Hematopoietic multipotent progenitor cell treated with erythropoietin and hydrocortisone succinate and interleukin-3 and kit ligand, for 6 days (in vitro differentiated cells): ENCODE measurements at regions not wholly inside any gene's neighbourhood (a gene's known extent, or its start where the extent isn't known, plus 50 kb on each side); places are given as distances from the start of the nearest gene placed in this dataset.

Experiments used
- DNase-seq: peaks from one replicate; pipeline ENCODE4 v3.0.0-alpha.2; 2015

GRCh38 chr5:52419357-52419756, 368.4 kb upstream of the ITGA1 start:
- no peak for DNase-seq

GRCh38 chr5:52427615-52428014, 360.1 kb upstream of the ITGA1 start:
- DNase-seq, result no peak

- DNase-seq, result no peak
These were observed 358.7 kb upstream of the ITGA1 start for GRCh38 chr5:52428977-52429489.

- DNase-seq, result no peak
These were observed 345.9 kb upstream of the ITGA1 start for GRCh38 chr5:52441768-52442167.

GRCh38 chr5:52443187-52443586, 344.5 kb upstream of the ITGA1 start:
- no peak for DNase-seq

- no peak for DNase-seq
These were observed 339.6 kb upstream of the ITGA1 start for GRCh38 chr5:52448111-52448510.

- DNase-seq, result no peak
These were observed 338.2 kb upstream of the ITGA1 start for GRCh38 chr5:52449516-52449915.

- no peak for DNase-seq
These were observed 335.6 kb upstream of the ITGA1 start for GRCh38 chr5:52452098-52452497.

- no peak for DNase-seq
These were observed 334.5 kb upstream of the ITGA1 start for GRCh38 chr5:52453176-52453575.

- no peak for DNase-seq
These were observed 331.8 kb upstream of the ITGA1 start for GRCh38 chr5:52455920-52456319.

- no peak for DNase-seq
These were observed 329.9 kb upstream of the ITGA1 start for GRCh38 chr5:52457810-52458209.

- DNase-seq, result no peak
These were observed 321.6 kb upstream of the ITGA1 start for GRCh38 chr5:52466113-52466512.

- DNase-seq, result no peak
These were observed 320.8 kb upstream of the ITGA1 start for GRCh38 chr5:52466749-52467520.

- DNase-seq, result no peak
These were observed 318.7 kb upstream of the ITGA1 start for GRCh38 chr5:52468976-52469375.

- DNase-seq, result no peak
These were observed 318.3 kb upstream of the ITGA1 start for GRCh38 chr5:52469420-52469819.

GRCh38 chr5:52469835-52470234, 317.9 kb upstream of the ITGA1 start:
- peak; percentile 14 for DNase-seq

- DNase-seq, result no peak
These were observed 311.4 kb upstream of the ITGA1 start for GRCh38 chr5:52476346-52476745.

- DNase-seq, result no peak
These were observed 306.5 kb upstream of the ITGA1 start for GRCh38 chr5:52481201-52481600.

GRCh38 chr5:52481851-52482250, 305.9 kb upstream of the ITGA1 start:
- DNase-seq, result no peak

- DNase-seq, result no peak
These were observed 296.5 kb upstream of the ITGA1 start for GRCh38 chr5:52491071-52491787.

GRCh38 chr5:52491818-52492217, 295.9 kb upstream of the ITGA1 start:
- DNase-seq, result no peak

GRCh38 chr5:52497133-52497693, 290.5 kb upstream of the ITGA1 start:
- DNase-seq, result no peak

- DNase-seq, result no peak
These were observed 289.1 kb upstream of the ITGA1 start for GRCh38 chr5:52498607-52499006.

GRCh38 chr5:52502460-52502999, 285.2 kb upstream of the ITGA1 start:
- no peak for DNase-seq
